Psoas muscle (tissue), 7 donors: ENCODE measurements at regions not wholly inside any gene's neighbourhood (a gene's known extent, or its start where the extent isn't known, plus 50 kb on each side); places are given as distances from the start of the nearest gene placed in this dataset.
"Not testable (repeated sequence)": the region's sequence is repeated elsewhere in the genome, so short reads cannot be mapped to it uniquely, and the experiment has no call there.

ENCODE experiments used
- ATAC-seq, 4 donors: fragments of 200-7000 bp; cut with Tn5 transposase; one replicate each; pipeline ENCODE4 v1.9.1; 2020; ENCODE audit warnings: moderate library complexity in 3 of 4, mild to moderate bottlenecking in 2 of 4
- DNase-seq, 2 donors: peaks; one replicate each; pipeline ENCODE4 v3.0.0-alpha.2; 2020
- H3K27ac ChIP-seq: fragments of 200-600 bp; one replicate; pipeline ENCODE4 v1.8.0; 2022
- H3K27me3 ChIP-seq, 3 donors: fragments of 200-600 bp in 1 of 3; one replicate each; pipeline versions ENCODE4 v1.6.1 to v1.8.0; 2013 to 2022; ENCODE audit warnings: low read length in 2 of 3, mild to moderate bottlenecking in 2 of 3, moderate library complexity in 1 of 3; ENCODE audit not compliant: insufficient read depth in 3 of 3
- H3K36me3 ChIP-seq, 2 donors: fragments of 200-600 bp in 1 of 2; one replicate each; pipeline versions ENCODE4 v1.6.1 to v1.8.0; 2013 to 2022; ENCODE audit warnings: low read depth in 1 of 2, mild to moderate bottlenecking in 1 of 2, moderate library complexity in 1 of 2; ENCODE audit not compliant: insufficient read depth in 1 of 2
- H3K4me1 ChIP-seq: fragments of 200-600 bp; one replicate; pipeline ENCODE4 v1.8.0; 2022
- H3K4me3 ChIP-seq: fragments of 200-600 bp; one replicate; pipeline ENCODE4 v1.8.0; 2022; ENCODE audit warnings: mild to moderate bottlenecking
- H3K9me3 ChIP-seq: fragments of 200-600 bp; one replicate; pipeline ENCODE4 v1.8.0; 2022
- WGBS, 3 donors: extraction: QIAGEN DNeasy Blood & Tissue Kit; methylation state at CpG; one replicate each; pipeline versions ENCODE4 v1.1.6 to v1.1.7; 2013; 5-methylcytosine and 5-hydroxymethylcytosine counted together
- intact Hi-C, 2 donors: fragments of 100-400 bp; cut with DNase I; formaldehyde crosslinking; loops; one replicate each; pipeline versions ENCODE4 v1.11.0 to v1.14.2; 2022
- TF ChIP-seq, protein P1 (sequence below): fragments of 200-600 bp; IDR thresholded peaks from one replicate; pipeline ENCODE4 v1.8.0; 2022; ENCODE audit warnings: antibody characterized with exemption
- donor health status: healthy with polysubstance abuse.
- donor health status: DM: no; HTN: no; CAD: no; lungs with moderate emphysema.
- donor health status: Bipolar disorder and iron deficiency.
- donor health status: healthy.
- donor health status: DM: yes; HTN: yes; CAD: no.
- donor health status: DM: no; HTN: no; CAD: no.
- donor health status: DM: yes; HTN: yes; CAD: no.

DNA sequence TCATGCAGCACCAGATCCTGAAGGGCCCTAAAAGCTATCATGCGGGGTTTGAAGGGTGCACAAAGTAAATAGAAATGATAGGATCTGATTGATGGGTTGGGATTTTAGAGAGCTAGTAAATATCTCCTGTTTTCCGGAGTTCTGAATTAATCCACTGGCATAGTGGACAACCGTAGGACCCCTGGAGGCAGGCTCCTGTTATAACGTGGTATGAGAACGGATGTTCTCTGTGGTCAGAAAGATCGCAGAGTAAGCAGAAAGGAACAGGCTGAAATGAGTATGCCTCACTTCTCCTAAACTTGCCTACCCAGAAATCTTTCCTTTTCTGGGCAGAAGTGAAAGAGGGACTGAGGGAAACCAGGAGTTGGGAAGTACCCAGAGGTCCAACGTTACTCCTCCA lies 470.8 kb downstream of the AJAP1 start:
- TF ChIP-seq, protein P1, sequence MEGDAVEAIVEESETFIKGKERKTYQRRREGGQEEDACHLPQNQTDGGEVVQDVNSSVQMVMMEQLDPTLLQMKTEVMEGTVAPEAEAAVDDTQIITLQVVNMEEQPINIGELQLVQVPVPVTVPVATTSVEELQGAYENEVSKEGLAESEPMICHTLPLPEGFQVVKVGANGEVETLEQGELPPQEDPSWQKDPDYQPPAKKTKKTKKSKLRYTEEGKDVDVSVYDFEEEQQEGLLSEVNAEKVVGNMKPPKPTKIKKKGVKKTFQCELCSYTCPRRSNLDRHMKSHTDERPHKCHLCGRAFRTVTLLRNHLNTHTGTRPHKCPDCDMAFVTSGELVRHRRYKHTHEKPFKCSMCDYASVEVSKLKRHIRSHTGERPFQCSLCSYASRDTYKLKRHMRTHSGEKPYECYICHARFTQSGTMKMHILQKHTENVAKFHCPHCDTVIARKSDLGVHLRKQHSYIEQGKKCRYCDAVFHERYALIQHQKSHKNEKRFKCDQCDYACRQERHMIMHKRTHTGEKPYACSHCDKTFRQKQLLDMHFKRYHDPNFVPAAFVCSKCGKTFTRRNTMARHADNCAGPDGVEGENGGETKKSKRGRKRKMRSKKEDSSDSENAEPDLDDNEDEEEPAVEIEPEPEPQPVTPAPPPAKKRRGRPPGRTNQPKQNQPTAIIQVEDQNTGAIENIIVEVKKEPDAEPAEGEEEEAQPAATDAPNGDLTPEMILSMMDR: no peak
- 59 to 68% (median 66%) methylated on average over 7 of the region's 7 CpGs for WGBS, 3 donors
- DNase-seq (no peak), ATAC-seq (no peak)
- no peaks in the 10 kb centered on the region for H3K4me1 ChIP-seq
- no peaks in the 10 kb centered on the region for H3K9me3 ChIP-seq
- intact Hi-C loops: no loop called here
- no peak overlapping the region for H3K27ac ChIP-seq
- no peak overlapping the region for H3K4me3 ChIP-seq
- H3K36me3 ChIP-seq: no peaks in the 10 kb centered on the region
- peaks cover 0 to 2% (median 0%) of the 10 kb centered on the region in 3 donors for H3K27me3 ChIP-seq

DNA sequence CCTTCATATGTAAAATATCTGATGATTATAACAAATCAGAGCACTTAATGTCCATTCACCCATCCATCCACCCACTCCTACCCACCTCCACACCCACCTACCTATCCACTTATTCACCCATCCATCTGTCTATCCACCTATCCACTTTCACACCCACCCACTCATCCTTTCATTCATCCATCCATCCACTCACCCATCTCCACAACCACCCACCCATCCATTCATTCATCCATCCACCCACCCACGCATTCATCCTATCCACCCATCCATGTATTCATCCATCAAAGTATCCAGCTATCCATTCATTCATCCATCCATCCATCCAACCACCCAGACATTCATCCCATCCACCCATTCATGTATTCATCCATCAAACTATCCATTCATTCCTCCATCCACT lies 466.1 kb downstream of the AJAP1 start:
- DNase-seq: no peak
- Histone ChIP-seq H3K27me3 (peaks cover 0 to 2% (median 0%) of the 10 kb centered on the region in 3 donors), H3K36me3 (no peaks in the 10 kb centered on the region), H3K9me3 (no peaks in the 10 kb centered on the region), H3K4me1 (no peaks in the 10 kb centered on the region), H3K27ac (no peak overlapping the region), H3K4me3 (no peak overlapping the region)
- TF ChIP-seq, protein P1: no peak
- WGBS, 3 donors: 91 to 97% (median 96%) methylated on average over 1 of the region's 1 CpG
- ATAC-seq: no peak
- intact Hi-C loops: no loop called here

DNA sequence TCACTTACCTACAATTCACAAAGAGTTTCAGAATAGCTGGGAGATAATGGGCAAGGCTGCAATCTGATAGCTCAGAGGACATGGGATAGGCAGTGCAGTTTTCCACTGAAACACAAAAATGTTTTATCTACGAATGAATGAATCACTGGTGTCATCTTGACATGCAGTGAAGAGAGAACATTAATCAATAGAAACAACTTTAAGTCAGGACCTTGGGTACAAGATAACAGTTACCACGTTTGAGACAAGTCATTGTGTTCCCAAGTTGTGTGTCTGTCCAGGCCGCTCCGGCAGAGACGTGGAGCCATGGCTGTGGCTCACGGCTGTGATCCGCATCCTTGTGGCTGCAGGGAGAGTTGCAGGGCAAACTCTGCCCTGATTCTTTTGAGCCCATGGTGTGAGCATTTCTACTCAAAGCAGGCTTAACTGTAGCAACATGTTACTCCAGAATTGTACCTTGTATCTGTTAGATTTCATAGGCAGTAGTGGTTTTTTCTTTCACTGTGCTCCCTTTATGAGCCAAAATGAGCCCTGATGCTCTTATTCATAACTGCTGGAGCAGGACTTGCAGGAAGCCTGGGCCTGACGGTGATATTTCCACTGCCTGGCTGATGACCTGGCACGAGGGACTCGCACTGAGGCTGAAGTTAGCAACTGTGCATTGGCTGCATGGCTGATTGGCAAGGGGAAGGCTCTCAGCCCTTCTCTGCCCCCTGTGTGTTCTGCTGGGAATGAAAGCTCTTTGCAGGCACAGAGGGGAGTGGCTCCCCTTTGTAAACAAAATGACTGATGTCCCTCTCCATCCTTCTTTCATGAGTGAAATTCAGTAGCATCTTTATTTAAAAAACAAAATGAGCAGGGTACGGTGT lies 465.2 kb downstream of the AJAP1 start:
- TF ChIP-seq, protein P1: no peak
- no peak for ATAC-seq
- DNase-seq: no peak
- no peak overlapping the region for H3K4me3 ChIP-seq
- no peak overlapping the region for H3K27ac ChIP-seq
- H3K4me1 ChIP-seq: no peaks in the 10 kb centered on the region
- intact Hi-C loops: no loop called here
- WGBS, 3 donors: 46 to 50% (median 49%) methylated on average over 11 of the region's 11 CpGs
- no peaks in the 10 kb centered on the region for H3K9me3 ChIP-seq
- no peaks in the 10 kb centered on the region for H3K36me3 ChIP-seq
- peaks cover 0 to 2% (median 0%) of the 10 kb centered on the region in 3 donors for H3K27me3 ChIP-seq

DNA sequence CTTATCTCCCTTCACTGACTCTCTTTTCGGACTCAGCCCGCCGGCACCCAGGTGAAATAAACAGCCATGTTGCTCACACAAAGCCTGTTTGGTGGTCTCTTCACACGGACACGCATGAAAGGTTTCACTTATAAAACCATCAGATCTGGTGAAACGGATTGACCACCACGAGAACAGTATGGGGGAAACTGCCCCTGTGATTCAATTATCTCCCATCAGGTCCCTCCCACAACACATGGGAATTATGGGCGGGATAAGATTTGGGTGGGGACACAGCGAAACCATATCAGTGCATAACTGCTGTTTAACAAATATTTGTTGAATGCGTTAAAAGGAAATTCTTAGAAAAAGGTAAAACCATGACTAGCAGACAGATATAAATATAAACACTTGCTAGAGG lies 464.4 kb downstream of the AJAP1 start:
- intact Hi-C loops, H3K27me3 ChIP-seq, H3K4me3 ChIP-seq, H3K9me3 ChIP-seq, H3K4me1 ChIP-seq, ATAC-seq, DNase-seq, H3K36me3 ChIP-seq, H3K27ac ChIP-seq: not testable (repeated sequence)
- WGBS, 3 donors: 83 to 88% (median 84%) methylated on average over 10 of the region's 10 CpGs

DNA sequence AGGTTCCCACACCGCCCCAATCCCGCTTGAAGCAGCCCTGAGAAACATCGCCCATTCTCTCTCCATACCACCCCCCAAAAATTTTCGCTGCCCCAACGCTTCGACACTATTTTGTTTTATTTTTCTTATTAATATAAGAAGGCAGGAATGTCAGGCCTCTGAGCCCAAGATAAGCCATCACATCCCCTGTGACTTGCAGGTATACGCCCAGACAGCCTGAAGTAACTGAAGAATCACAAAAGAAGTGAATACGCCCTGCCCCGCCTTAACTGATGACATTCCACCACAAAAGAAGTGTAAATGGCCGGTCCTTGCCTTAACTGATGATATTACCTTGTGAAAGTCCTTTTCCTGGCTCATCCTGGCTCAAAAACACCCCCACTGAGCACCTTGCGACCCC lies 463.9 kb downstream of the AJAP1 start:
- 87 to 96% (median 93%) methylated on average over 6 to 8 of the region's 11 CpGs for WGBS, 3 donors
- not testable (repeated sequence) for H3K27ac ChIP-seq, H3K4me3 ChIP-seq

More for the DNA sequence above, 463.9 kb downstream of the AJAP1 start:
- H3K9me3 ChIP-seq, ATAC-seq, H3K4me1 ChIP-seq, H3K27me3 ChIP-seq, intact Hi-C loops, H3K36me3 ChIP-seq, DNase-seq: not testable (repeated sequence)
